ENCODE measurements at regions not wholly inside any gene's neighbourhood (a gene's known extent, or its start where the extent isn't known, plus 50 kb on each side); places are given as distances from the start of the nearest gene placed in this dataset.
"Not testable (repeated sequence)": the region's sequence is repeated elsewhere in the genome, so short reads cannot be mapped to it uniquely, and the experiment has no call there.

- TF ChIP-seq ZFX (IDR thresholded peaks at IDR 0.05) = no peak
- TF ChIP-seq, protein P1, sequence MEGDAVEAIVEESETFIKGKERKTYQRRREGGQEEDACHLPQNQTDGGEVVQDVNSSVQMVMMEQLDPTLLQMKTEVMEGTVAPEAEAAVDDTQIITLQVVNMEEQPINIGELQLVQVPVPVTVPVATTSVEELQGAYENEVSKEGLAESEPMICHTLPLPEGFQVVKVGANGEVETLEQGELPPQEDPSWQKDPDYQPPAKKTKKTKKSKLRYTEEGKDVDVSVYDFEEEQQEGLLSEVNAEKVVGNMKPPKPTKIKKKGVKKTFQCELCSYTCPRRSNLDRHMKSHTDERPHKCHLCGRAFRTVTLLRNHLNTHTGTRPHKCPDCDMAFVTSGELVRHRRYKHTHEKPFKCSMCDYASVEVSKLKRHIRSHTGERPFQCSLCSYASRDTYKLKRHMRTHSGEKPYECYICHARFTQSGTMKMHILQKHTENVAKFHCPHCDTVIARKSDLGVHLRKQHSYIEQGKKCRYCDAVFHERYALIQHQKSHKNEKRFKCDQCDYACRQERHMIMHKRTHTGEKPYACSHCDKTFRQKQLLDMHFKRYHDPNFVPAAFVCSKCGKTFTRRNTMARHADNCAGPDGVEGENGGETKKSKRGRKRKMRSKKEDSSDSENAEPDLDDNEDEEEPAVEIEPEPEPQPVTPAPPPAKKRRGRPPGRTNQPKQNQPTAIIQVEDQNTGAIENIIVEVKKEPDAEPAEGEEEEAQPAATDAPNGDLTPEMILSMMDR (conservative IDR thresholded peaks at IDR 0.05) = no peak
- H3K27ac ChIP-seq = no peak overlapping the region
Measured at GRCh38 chr6:130547723-130548122, 181.9 kb downstream of the TMEM200A start.

GRCh38 chr6:130557481-130558112, 191.8 kb downstream of the TMEM200A start:
- no peak overlapping the region for H3K27ac ChIP-seq
- TF ChIP-seq, protein P1 (conservative IDR thresholded peaks at IDR 0.05) = no peak
- TF ChIP-seq ZFX (IDR thresholded peaks at IDR 0.05) = no peak

- TF ChIP-seq ZFX (IDR thresholded peaks at IDR 0.05) = no peak
- TF ChIP-seq, protein P1 (conservative IDR thresholded peaks at IDR 0.05) = no peak
- H3K27ac ChIP-seq = no peak overlapping the region
Measured at GRCh38 chr6:130558131-130558530, 192.3 kb downstream of the TMEM200A start.

GRCh38 chr6:130559166-130559565, 193.3 kb downstream of the TMEM200A start:
- TF ChIP-seq, protein P1 (conservative IDR thresholded peaks at IDR 0.05) = no peak
- TF ChIP-seq ZFX (IDR thresholded peaks at IDR 0.05) = no peak
- no peak overlapping the region for H3K27ac ChIP-seq

DNA sequence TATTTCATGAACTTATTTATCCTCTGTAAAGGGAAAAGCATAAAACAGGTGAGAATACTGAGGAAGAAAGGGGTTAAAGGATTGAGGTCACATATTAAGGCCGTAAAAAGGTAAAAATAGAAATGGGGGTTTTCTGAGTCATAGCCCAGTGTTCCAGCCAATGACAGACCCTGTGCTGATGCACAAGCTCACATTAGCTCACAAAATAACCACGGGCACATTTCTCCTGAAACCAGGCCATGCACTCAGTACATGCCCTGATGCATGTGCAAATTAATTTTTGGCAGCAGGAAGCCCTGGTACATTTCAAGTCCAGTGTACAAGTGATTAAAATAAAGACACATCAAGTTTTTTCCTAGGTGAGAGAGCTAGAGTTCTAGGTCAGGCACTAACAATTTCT, 194.4 kb downstream of the TMEM200A start:
- H3K27ac ChIP-seq = no peak overlapping the region
- TF ChIP-seq, protein P1 (conservative IDR thresholded peaks at IDR 0.05) = no peak
- no peak for TF ChIP-seq ZFX (IDR thresholded peaks at IDR 0.05)

DNA sequence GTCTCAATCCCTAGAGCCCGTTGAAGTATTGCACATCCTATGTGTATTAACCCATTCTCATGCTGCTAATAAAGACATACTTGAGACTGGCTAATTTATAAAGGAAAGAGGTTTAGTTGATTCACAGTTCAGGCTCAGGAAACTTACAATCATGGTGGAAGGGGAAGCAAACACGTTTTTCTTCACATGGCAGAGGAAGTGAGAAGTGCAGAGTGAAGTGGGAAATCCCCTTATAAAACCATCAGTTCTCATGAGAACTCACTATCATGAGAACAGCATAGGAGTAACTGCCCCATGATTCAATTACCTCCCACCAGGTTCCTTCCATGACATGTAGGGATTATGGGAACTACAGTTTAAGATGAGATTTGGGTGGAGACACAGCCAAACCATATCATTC, 195.3 kb downstream of the TMEM200A start:
- not testable (repeated sequence) for H3K27ac ChIP-seq

GRCh38 chr6:130565696-130566095, 199.9 kb downstream of the TMEM200A start:
- TF ChIP-seq, protein P1 (conservative IDR thresholded peaks at IDR 0.05) = no peak
- TF ChIP-seq ZFX (IDR thresholded peaks at IDR 0.05) = no peak

GRCh38 chr6:130574146-130574545, 208.3 kb downstream of the TMEM200A start:
- H3K27ac ChIP-seq = no peak overlapping the region
- TF ChIP-seq, protein P1 (conservative IDR thresholded peaks at IDR 0.05) = no peak
- TF ChIP-seq ZFX (IDR thresholded peaks at IDR 0.05) = no peak

More at GRCh38 chr6:130565696-130566095, 199.9 kb downstream of the TMEM200A start:
- H3K27ac ChIP-seq = no peak overlapping the region

Measured in C4-2B (cell line).